Limb (tissue), 2 donors: ENCODE measurements at regions not wholly inside any gene's neighbourhood (a gene's known extent, or its start where the extent isn't known, plus 50 kb on each side); places are given as distances from the start of the nearest gene placed in this dataset.
"Not testable (repeated sequence)": the region's sequence is repeated elsewhere in the genome, so short reads cannot be mapped to it uniquely, and the experiment has no call there.

Source experiments
- DNase-seq, 2 donors: peaks; one replicate each; pipeline ENCODE4 v3.0.0-alpha.2; 2016; ENCODE audit errors: extremely low spot score in 2 of 2

DNA sequence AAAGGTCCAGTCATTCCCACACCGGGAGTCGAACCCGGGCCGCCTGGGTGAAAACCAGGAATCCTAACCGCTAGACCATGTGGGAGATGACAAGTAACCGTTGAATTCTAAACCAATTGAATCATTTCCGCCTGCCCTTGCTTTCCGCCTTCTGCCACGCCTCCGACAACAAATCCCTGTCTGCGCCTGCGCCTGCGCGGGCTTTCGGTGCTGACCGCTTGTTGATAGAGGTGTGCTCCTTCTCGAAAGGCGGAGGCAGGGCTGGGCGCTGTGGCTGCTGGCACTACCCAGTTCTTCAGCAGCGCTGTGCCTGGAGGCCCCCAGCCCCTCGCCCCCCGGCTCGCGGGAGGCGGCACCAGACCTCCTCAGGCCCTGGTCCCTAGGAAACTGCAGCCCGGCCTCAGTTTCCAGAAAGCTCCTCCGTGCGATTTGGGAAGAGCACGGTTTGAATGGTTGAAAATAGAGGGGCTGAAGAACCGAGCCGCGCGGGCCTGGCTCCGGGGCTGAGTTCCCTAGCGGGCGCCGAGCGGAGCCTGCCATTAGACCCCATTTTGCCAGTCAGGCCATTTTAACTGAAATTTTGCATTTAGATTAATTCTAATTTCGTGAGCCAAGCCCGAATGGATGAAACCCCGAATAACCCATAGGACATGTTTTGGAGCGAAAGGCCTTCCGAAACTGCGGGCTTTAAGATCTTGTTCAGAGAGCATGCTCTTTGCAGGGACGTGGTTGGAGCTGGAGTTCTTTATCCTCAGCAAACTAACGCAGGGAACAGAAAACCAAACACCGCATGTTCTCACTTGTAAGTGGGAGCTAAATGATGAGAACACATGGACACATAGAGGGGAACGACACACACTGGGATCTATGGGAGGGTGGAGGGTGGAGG, 219.3 kb upstream of the ATP10A start:
- DNase-seq = peak; percentile 97 to 98

DNA sequence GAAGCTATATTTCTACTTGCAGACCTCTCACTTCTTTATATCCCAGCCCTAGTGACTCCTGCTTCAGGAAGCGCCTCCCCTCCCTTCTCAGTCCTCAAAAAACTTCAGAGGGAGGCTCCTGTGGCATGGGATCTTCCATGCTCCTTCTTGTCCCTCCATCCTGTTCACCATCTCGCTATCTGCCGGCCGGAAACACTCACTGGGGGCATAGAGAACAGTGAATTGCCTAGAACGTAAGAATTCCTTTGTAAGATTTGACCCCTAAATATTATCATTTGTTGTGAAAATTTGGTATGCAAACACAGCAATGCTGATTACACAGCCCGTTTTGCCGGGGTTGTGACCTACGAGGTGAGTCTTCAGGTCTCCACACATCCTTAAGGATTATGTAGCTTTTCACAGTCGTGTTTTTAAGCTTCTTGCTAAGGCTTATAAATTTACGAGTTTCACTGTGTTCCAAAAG, 218.7 kb upstream of the ATP10A start:
- DNase-seq = no peak

DNA sequence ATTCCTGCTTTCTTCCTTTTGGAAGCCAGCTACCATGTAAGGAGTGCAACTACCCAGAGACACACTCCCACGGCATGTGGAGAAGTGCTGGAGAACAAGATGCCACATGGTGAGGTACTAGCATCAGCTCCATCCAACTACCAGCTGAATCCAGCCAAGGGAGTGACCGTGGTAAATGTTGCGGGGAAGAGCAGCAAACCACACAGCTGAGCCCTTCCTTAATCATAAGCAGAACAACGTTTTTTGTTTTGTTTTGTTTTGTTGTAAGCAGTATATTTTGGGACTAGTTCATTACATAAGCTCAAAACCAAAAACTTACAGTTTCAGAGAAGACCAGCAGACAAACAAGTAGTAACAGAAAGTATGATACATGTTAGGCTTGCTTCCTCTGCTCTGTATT, 212.6 kb upstream of the ATP10A start:
- no peak for DNase-seq

DNA sequence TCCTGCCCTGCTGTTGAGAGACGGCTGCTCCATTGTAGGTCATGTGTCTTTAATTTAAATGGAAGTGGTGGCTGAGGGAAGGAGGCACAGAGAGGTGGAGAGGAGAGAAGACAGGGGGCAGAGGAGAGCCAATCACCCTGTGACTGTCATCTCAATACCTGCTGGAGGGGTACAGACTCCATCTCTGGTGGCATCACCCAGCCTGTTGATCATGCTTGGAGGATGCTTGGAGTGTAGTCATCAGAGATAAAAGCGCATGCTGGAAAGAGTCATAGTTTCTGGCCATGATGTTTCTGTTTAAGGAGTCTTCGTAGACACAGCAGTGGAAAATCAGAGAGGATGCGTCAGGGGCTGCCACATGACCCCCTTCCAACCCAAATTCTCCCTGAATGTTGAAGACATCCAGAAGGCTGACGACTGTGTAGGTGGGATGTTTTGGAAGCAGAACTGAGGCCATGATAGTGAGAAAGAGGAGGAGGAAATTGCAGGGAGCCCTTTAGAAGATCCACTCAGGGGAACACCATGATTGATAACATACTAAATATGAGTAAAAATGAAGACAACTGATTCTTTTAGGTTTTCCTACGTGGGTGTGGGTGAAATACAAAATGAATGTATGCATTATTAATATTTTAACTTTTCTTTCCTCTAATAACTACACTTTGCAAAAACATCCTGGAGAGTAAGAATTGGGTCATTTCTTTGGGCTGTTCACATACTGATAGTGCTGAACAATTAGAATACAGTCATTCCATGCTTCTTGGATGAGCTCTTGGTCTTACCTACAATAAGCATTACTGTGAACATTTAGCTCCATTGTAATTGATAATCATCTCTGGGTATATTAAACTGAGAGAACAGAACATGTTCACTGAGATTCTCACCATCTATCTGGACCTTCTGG, 210.6 kb upstream of the ATP10A start:
- no peak for DNase-seq

DNA sequence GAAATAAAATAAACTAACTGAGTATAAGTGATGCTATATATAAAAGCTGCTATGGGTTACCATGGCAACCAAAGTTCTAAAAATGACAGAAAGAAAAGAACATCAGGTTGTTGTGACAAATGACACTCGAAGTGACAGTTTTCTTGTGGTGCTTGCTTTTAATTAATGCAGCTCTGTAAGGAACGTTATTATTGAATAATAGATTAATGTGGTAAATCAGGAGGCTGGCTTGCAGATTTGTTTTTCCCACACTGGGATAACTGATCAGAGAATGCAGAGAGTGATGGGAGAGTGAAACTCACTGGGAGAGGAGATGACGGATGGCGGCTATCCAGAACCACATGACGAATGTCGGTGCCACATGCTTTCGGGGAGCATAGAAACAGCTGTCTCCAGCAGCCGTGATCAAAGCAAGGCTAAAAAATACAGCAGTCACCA, 207.0 kb upstream of the ATP10A start:
- DNase-seq = peak in 1 of 2 donors; percentile 18

DNA sequence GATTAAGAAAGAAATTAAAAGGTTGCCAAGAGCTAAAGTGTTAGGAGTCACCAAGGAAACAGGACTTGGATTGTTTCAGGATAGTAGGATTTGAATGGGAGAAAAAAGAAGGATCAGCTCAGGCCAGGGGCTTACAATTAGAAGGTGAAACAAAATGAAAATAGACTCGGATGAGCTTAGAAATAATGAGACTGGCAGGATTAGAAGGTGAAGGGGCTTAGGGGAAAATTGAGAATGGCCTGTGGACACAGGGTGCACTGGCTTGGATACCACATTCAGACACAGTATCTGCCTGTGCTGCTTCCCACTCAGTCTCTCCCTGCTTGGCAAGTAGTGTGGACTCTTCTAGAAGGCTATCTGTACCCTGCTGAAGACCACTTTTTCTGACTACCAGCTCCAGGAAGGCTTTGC, 206.1 kb upstream of the ATP10A start:
- no peak for DNase-seq

DNA sequence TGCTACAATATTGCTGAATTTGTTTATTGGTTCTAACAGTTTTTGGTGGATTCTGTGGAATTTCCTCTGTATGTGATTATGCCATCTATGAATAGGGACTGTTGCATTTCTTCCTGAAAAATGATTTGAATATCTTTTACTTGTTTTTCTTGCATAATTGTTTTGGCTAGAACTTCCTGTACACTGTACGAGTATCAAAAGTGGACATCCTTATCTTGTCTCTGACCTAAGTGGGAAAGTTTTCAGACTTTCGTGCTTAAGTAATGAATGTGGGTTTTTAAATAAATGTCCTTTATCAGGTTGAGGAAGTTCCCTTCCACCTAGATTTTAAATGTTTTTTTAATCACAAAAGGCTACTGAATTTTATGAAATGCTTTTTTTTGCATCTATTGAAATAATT, 203.8 kb upstream of the ATP10A start:
- DNase-seq = no peak

DNA sequence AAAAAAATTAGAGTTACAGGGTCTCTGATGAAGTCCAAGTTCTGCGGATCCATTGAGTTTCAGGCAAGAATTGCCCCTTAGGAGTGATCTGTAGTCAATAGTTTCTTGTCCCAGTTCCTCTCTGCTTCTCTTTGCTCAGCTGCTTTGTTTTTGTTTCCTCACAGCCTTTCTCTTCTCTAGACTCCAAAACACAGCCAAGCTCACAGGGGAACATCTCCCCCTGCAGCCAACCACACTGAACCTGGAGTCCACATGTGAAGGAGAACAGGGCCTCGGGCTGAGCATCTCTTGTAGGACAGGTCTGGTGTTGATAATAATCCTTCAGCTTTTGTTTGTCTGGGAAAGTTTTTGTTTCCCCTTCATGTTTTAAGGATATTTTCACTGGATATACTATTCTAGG, 202.6 kb upstream of the ATP10A start:
- DNase-seq = no peak

DNA sequence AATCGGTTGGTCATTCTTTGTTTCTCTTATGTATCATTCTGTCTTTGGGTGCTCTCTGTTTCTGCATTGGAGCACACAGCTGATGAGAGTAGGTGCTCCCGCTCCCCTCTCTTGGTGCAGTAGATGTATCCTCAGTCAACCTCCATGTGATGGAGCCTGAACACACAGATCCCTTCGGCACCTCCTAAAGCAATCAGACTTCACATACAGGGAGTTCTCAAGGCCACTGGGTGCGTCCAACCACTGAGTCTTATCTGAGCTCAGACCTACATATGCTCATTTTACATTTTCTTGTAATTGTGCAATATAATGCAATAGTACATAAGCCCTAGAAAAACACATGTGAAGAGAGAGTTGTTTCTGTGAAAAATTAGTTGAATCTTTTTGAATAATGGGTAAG, 198.1 kb upstream of the ATP10A start:
- no peak for DNase-seq

DNA sequence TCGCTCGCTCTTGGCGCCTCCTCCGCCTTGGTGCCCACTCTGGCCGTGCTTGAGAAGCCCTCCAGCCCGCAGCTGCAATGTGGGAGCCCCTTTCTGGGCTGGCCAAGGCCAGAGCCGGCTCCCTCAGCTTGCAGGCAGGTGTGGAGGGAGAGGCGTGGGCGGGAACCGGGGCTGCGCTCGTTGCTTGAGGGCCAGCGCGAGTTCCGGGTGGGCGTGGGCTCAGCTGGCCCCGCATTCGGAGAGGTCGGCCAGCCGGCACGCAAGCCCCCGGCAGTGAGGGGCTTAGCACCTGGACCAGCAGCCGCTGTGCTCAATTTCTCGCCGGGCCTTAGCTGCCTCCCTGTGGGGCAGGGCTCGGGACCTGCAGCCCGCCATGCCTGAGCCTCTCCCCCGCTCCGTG, 193.6 kb upstream of the ATP10A start:
- not testable (repeated sequence) for DNase-seq

DNA sequence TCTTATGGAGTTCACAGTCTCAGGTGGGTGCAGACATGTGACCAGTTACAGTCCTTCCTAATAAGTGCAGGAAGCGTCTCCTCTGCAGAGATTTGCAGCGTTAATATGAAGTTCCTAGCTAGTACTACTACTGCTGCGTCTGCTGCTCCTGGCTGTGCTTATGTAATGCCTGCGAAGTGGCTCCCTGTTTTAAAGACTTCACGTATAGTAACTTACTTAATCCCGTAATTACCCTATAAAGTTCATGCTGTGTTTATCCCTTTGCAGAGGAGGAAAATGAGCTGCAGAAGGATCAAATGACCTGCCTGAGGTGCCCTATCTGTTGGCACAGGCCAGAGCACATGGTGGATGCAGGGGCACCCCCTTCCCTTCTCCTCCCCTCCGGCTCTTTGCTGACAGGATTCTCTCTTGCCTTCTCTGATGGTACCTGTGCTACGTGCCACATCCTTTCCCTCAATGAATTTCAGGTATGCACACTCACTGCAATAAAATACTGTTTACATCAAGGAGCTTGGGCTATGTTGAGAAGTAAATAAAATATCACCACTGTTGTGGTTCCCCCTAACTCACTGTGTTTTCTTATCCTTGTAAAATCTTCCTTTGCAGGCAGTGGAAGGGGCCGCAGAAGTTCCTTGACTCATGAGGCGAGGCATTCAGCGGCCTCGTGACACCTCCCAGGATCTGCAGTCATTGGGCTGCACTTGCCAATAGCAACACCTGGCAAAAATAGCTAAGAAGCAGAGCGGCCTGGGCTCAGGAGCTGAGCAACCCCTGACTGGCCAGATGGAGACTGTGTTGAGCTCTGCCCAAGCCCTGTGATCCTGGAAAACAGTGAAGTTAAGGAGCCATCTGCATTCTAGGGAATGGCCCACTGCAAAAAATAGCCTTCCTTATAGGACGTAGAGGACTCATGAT, 188.9 kb upstream of the ATP10A start:
- peak; percentile 30 to 52 for DNase-seq

DNA sequence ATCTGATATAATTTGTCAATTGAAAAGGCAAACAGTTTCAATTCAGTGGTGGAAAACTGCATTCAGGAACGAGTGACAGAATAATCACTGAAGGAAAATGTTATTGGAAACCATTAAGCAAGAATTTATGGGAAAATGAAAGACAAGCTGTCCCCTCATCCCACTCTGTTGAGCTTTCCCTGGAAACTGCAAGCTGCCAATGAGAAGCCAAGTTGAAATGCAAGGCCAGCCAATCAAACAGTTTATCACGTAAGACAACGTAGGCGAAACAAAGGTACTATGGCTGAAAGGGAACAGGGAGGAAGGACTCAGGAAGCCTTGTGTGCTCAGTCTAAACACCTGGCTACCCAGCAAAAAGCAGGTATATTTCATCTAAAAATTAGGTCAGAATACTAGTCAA, 187.9 kb upstream of the ATP10A start:
- no peak for DNase-seq

DNA sequence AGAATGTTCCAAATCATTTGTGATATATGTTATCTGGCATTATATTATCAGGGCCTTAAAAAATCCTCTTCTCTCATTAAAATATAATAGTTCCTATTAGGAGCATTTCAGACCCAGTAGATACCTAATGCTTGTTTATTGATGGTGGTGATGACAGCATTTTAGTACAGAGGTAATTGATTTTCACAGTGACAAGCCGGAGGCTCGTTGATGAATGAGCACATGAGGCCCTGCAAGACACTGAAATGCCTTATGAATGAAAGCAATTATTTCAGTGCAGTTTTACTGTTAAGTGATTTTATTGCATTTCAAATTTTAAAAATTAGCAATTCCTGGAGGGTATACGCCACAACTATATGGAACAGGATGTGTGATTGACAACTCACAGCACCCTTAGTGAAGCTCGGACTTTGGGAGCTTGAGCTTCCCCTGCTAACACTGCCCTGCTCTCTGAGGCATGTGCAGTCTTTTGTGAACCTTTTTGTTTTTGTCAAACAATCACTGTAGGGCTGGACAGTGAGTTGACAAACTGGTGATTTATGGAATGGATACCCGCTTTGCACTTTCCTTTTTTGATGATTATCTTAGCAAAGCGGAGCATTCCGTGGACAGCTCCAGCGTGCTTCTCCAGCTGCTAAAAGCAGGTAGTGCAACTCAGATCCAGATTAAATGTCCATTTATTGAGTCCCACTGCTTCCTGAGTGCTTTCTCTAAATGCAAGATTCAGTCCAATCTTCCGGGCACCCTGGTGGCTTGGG, 187.0 kb upstream of the ATP10A start:
- DNase-seq = no peak

DNA sequence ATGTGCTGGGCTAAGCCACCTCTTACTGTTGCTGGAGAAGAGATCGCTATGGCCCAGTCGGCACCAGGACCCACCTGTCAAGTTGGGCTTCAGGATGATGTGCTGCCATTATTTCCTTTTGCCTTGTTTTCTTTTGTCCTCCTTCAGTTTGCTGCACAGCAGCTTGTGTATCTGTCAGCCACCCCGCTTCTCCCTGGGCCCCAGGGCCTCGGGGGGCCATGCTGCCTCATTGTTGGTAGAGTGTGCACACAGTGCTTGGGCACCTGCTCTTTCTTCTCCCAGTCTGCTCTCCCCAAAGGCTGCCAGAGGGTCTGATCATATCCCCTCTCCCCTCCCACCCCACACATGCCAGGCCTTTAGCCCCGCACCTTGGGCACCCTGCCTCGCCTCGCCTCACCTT, 185.5 kb upstream of the ATP10A start:
- DNase-seq = no peak

DNA sequence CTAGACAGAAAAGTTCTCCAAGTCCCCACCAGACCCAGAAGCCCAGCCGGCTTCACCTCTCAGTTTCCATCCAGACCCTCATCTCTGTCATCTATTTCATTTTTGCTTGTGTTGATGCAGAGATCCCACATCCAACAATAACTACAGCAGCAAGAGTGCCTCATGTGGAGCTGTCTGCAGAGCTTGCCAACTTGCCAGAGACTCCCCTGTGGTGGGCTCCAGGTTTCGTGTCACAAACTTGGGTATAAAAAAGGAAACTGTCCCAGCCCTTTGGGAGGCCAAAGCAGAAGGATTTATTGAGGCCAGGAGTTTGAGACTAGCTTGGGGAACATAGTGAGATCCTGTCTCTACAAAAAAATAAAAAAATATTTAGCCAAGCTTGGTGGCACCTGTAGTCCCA, 182.4 kb upstream of the ATP10A start:
- DNase-seq = no peak

DNA sequence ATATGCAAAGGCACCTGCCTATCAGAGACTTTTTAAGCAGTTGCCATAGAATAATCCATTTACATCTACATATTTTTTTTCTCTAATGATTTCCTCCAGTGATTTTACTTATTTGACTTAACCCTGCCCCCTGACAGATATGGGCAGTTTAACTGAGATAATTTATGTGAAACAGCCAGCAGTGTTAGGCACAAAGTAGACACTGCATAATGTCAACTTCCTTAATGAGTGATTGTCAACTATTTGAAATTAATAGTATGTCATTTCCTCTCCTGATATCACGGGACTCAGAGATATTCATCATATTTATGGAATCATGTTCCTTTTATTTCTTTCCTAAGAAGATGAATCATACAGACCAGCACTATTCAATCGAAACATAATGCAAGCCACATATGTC, 179.9 kb upstream of the ATP10A start:
- DNase-seq = no peak

DNA sequence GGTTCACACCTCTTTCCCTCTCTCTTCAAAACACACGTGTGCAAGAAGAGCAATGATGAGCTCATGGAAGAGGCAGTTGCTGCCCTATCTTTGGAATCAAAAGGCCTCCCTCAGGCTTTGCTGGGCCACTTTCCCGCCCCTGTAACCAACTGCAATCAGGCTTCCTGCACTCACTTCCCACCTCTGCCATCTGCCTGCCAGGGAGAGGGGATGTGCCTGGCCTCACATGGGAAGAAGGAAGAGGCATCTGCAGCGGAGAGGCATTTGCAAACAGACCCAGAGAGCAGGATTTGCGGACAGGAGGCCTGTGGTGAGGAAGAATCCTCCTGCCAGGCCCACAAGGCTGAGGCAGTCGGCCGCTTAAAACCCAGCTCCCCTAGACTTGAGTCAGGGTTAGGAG, 175.6 kb upstream of the ATP10A start:
- no peak for DNase-seq

DNA sequence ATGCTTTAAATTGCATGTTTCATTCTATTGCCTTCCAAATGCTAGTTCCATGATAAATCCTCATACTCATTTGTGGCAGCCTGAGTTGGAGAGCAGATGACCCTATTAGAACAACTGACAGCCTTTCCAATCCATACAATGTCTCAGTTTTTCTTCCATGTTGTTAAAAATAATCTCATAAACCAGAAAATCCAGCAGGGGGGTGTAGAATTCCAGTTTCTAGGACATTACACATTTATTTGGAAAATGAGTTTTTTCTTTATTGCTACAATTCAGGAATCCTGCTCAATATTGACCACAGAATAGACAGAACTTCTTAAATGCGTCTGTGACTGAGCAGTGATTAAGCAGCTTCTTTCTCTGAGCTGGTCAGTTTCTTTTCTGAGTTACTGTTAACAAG, 174.2 kb upstream of the ATP10A start:
- no peak for DNase-seq

DNA sequence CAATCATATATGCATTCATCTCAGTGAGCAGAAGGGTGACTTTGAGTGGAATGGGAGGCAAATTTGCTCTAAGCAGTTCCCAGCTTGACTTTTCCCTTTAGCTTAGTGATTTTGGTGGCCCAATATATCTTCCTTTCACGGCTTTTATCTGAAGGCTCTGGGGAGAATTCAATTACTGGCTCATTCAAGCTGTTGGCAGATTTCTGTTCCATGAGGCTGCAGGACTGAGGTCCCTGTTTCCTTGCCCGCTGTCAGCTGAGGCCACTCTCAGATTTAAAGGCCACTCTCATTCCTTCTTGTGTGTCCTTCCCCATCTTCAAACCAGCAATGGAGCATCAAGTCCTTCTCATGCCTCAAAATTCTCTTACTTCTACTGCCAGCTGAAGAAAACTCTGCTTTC, 170.4 kb upstream of the ATP10A start:
- no peak for DNase-seq

DNA sequence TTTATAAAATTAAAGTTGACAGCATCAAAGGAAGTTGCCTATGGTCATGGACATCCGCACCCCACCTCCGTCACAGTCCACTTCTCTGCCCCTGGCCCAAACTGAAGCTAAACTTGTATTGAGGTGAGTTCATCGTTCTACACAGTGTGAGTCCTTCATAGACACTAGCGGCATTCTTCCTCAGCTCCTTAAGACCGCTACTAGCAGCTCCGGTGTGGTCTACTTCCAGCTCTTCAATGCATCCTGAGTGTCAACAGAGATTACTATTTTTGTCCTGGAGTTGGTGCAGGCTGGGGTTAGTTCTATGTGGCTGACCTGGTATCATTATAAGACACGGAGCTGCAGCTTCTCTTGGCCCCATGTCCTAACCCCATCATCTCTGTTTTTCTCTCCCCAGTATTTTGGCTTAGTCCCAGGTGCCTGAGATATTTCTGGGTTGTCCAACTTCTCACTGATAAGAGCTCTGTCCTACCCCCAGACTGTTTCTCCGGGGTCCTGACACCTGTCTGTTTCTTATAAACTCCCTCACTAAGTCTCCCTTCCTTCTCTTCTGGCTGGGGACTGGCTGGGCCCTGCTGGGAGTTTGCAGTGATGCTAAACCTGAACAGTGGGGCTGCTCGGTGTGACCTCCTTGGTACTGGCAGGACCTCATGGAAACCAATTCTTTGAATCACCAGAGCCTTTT, 169.2 kb upstream of the ATP10A start:
- DNase-seq = no peak
